ENCODE measurements at regions not wholly inside any gene's neighbourhood (a gene's known extent, or its start where the extent isn't known, plus 50 kb on each side); places are given as distances from the start of the nearest gene placed in this dataset.
"Not testable (repeated sequence)": the region's sequence is repeated elsewhere in the genome, so short reads cannot be mapped to it uniquely, and the experiment has no call there.

GRCh38 chrX:131633285-131633917, 89.5 kb downstream of the OR13H1 start:
- no peak for DNase-seq (ENCODE audit: insufficient read length, low spot score)
- peak; percentile 80 for FAIRE-seq
- TF ChIP-seq SPI1 (IDR thresholded peaks at IDR 0.05; ENCODE audit: low read depth, low read length) = no peak
- no peak for TF ChIP-seq POLR2A (IDR thresholded peaks at IDR 0.05; ENCODE audit: low read depth, low read length)
- TF ChIP-seq TAF1 (IDR thresholded peaks at IDR 0.05; ENCODE audit: low read depth, low read length) = no peak

- no peak for TF ChIP-seq POLR2A (IDR thresholded peaks at IDR 0.05; ENCODE audit: low read depth, low read length)
- TF ChIP-seq TAF1 (IDR thresholded peaks at IDR 0.05; ENCODE audit: low read depth, low read length) = no peak
- no peak for TF ChIP-seq POLR2AphosphoS5 (IDR thresholded peaks at IDR 0.05; ENCODE audit: low read depth, low read length)
- TF ChIP-seq POU2F2 (IDR thresholded peaks at IDR 0.05; ENCODE audit: low read depth, low read length) = no peak
- TF ChIP-seq SPI1 (IDR thresholded peaks at IDR 0.05; ENCODE audit: low read depth, low read length) = no peak
- no peak for TF ChIP-seq PAX5 (IDR thresholded peaks at IDR 0.05; ENCODE audit: insufficient read depth, low read length, severe bottlenecking)
- DNase-seq (ENCODE audit: insufficient read length, low spot score) = no peak
- no peak for FAIRE-seq
These were observed 91.0 kb downstream of the OR13H1 start for GRCh38 chrX:131634900-131635299.

GRCh38 chrX:131646106-131646505, 102.2 kb downstream of the OR13H1 start:
- TF ChIP-seq POLR2A (IDR thresholded peaks at IDR 0.05; ENCODE audit: low read depth, low read length) (no peak), TAF1 (IDR thresholded peaks at IDR 0.05; ENCODE audit: low read depth, low read length) (no peak), POU2F2 (IDR thresholded peaks at IDR 0.05; ENCODE audit: low read depth, low read length) (no peak), PAX5 (IDR thresholded peaks at IDR 0.05; ENCODE audit: insufficient read depth, low read length, severe bottlenecking) (no peak), SPI1 (IDR thresholded peaks at IDR 0.05; ENCODE audit: low read depth, low read length) (no peak), POLR2AphosphoS5 (IDR thresholded peaks at IDR 0.05; ENCODE audit: low read depth, low read length) (no peak)
- FAIRE-seq (no peak), DNase-seq (ENCODE audit: insufficient read length, low spot score) (no peak)

- TF ChIP-seq SPI1 (IDR thresholded peaks at IDR 0.05; ENCODE audit: low read depth, low read length) (no peak), POLR2AphosphoS5 (IDR thresholded peaks at IDR 0.05; ENCODE audit: low read depth, low read length) (no peak), PAX5 (IDR thresholded peaks at IDR 0.05; ENCODE audit: insufficient read depth, low read length, severe bottlenecking) (no peak), TAF1 (IDR thresholded peaks at IDR 0.05; ENCODE audit: low read depth, low read length) (no peak), POU2F2 (IDR thresholded peaks at IDR 0.05; ENCODE audit: low read depth, low read length) (no peak)
- DNase-seq (ENCODE audit: insufficient read length, low spot score) = no peak
- FAIRE-seq = peak; percentile 65
These were observed 105.9 kb downstream of the OR13H1 start for GRCh38 chrX:131649741-131650140.

GRCh38 chrX:131650637-131651410, 107.0 kb downstream of the OR13H1 start:
- TF ChIP-seq POU2F2 (IDR thresholded peaks at IDR 0.05; ENCODE audit: low read depth, low read length) (no peak), TAF1 (IDR thresholded peaks at IDR 0.05; ENCODE audit: low read depth, low read length) (no peak), POLR2AphosphoS5 (IDR thresholded peaks at IDR 0.05; ENCODE audit: low read depth, low read length) (no peak), POLR2A (IDR thresholded peaks at IDR 0.05; ENCODE audit: low read depth, low read length) (no peak), SPI1 (IDR thresholded peaks at IDR 0.05; ENCODE audit: low read depth, low read length) (no peak), PAX5 (IDR thresholded peaks at IDR 0.05; ENCODE audit: insufficient read depth, low read length, severe bottlenecking) (no peak)
- no peak for FAIRE-seq
- no peak for DNase-seq (ENCODE audit: insufficient read length, low spot score)

GRCh38 chrX:131663726-131664125, 119.9 kb downstream of the OR13H1 start:
- not testable (repeated sequence) for FAIRE-seq

GRCh38 chrX:131671735-131672134, 127.9 kb downstream of the OR13H1 start:
- TF ChIP-seq TAF1 (IDR thresholded peaks at IDR 0.05; ENCODE audit: low read depth, low read length) = no peak
- no peak for TF ChIP-seq POU2F2 (IDR thresholded peaks at IDR 0.05; ENCODE audit: low read depth, low read length)
- no peak for TF ChIP-seq POLR2AphosphoS5 (IDR thresholded peaks at IDR 0.05; ENCODE audit: low read depth, low read length)
- TF ChIP-seq PAX5 (IDR thresholded peaks at IDR 0.05; ENCODE audit: insufficient read depth, low read length, severe bottlenecking) = no peak
- TF ChIP-seq SPI1 (IDR thresholded peaks at IDR 0.05; ENCODE audit: low read depth, low read length) = no peak
- no peak for TF ChIP-seq POLR2A (IDR thresholded peaks at IDR 0.05; ENCODE audit: low read depth, low read length)
- no peak for FAIRE-seq
- DNase-seq (ENCODE audit: insufficient read length, low spot score) = no peak

More at GRCh38 chrX:131663726-131664125, 119.9 kb downstream of the OR13H1 start:
- DNase-seq (ENCODE audit: insufficient read length, low spot score) = not testable (repeated sequence)

- peak; percentile 86 for FAIRE-seq
- peak; percentile 5 for DNase-seq (ENCODE audit: insufficient read length, low spot score)
- TF ChIP-seq PAX5 (IDR thresholded peaks at IDR 0.05; ENCODE audit: insufficient read depth, low read length, severe bottlenecking) (no peak), POLR2A (IDR thresholded peaks at IDR 0.05; ENCODE audit: low read depth, low read length) (no peak), SPI1 (IDR thresholded peaks at IDR 0.05; ENCODE audit: low read depth, low read length) (no peak), POU2F2 (IDR thresholded peaks at IDR 0.05; ENCODE audit: low read depth, low read length) (no peak), POLR2AphosphoS5 (IDR thresholded peaks at IDR 0.05; ENCODE audit: low read depth, low read length) (no peak), TAF1 (IDR thresholded peaks at IDR 0.05; ENCODE audit: low read depth, low read length) (no peak)
These were observed 131.8 kb downstream of the OR13H1 start for GRCh38 chrX:131675596-131676194.

- peak; percentile 84 for FAIRE-seq
- TF ChIP-seq POLR2A (IDR thresholded peaks at IDR 0.05; ENCODE audit: low read depth, low read length) = no peak
- no peak for TF ChIP-seq PAX5 (IDR thresholded peaks at IDR 0.05; ENCODE audit: insufficient read depth, low read length, severe bottlenecking)
- TF ChIP-seq POU2F2 (IDR thresholded peaks at IDR 0.05; ENCODE audit: low read depth, low read length) = no peak
- no peak for TF ChIP-seq SPI1 (IDR thresholded peaks at IDR 0.05; ENCODE audit: low read depth, low read length)
- TF ChIP-seq TAF1 (IDR thresholded peaks at IDR 0.05; ENCODE audit: low read depth, low read length) = no peak
- no peak for TF ChIP-seq POLR2AphosphoS5 (IDR thresholded peaks at IDR 0.05; ENCODE audit: low read depth, low read length)
- peak; percentile 37 for DNase-seq (ENCODE audit: insufficient read length, low spot score)
These were observed 134.1 kb downstream of the OR13H1 start for GRCh38 chrX:131677655-131678628.

GRCh38 chrX:131682735-131683134, 138.9 kb downstream of the OR13H1 start:
- not testable (repeated sequence) for DNase-seq (ENCODE audit: insufficient read length, low spot score); FAIRE-seq
